GM18502 (cell line): ENCODE measurements at regions not wholly inside any gene's neighbourhood (a gene's known extent, or its start where the extent isn't known, plus 50 kb on each side); places are given as distances from the start of the nearest gene placed in this dataset.
"Not testable (repeated sequence)": the region's sequence is repeated elsewhere in the genome, so short reads cannot be mapped to it uniquely, and the experiment has no call there.

Experiments used
- ATAC-seq: cut with Tn5 transposase; IDR thresholded peaks from one replicate; pipeline ENCODE4 v1.9.1; 2021; ENCODE audit warnings: mild to moderate bottlenecking; ENCODE audit not compliant: unreplicated experiment, poor library complexity

DNA sequence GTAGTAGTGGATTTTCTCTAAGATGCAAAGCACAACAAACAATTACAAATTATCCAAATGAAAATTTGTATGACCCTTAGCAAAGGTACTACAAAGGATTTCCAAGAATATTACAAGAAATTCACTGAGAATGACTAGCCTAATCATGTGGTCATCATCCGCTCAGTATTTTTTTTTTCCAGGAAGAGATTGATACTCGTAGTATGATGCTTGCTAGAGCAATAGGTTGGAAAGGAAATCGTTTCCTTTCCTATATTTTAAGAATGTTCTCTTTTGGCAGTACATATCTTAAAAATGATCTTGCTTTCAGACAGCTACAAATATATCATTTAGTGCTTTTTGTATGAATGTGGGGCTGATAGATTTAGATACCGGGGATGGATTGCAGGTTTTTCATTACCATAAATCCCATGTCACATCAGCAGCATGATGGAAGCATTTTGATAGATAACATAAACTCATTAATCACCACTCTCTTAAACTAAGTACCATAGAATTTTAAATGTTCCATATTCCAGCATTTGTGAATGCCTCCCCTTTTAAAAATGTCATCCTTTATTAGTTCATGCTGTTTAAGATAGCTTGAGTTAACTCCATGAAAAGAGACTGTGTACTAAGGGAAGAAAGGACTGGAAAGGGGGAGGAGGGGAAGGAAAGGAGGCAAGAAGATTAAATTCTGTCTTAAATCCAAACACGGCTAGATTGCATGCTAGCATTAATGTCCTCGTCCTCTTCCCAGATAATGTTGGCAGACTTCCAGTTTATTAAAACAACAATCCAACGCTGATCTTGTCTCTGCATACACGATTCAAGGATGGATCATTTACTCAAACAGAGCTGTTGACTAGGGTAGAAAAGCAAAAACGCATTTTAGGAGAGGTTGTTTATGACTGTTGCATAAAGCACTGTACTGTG is 311.7 kb upstream of the ZNF608 start:
- no peak for ATAC-seq

DNA sequence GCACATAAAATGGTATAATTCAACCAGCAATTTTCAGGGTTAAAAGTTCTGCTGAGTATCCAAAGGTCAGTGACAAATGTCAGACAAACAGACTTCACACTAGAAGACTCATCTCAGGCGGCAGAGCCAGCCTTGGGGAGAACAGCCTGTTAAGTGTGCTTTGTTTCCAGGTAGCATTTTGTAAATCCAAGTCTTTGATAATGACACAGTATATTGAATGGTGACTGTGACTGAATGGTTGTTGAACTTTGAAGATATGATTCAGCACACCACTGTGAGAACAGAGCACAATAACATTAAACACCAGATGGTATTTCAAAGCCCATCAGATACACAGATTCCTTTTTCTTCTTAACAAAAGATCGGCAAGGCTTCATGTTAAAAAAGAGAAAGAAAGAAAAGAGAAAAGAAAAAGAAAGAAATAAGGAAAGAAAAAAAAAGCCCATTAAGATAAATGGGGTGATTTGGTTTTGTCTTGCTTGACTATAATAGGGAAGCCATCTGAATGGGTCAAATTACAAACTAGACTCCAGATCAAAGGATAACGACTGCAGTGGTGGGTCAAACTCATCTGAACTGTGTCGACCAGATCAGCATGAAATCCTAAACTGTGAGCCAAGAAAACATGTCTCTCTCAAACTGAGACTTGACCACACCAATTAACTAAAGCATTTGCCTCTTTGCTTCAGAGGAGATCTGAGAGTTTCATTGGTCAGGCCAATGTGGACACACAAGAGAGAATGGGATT is 313.0 kb upstream of the ZNF608 start:
- ATAC-seq, result no peak

GRCh38 chr5:125061726-125062125 is 315.3 kb upstream of the ZNF608 start:
- no peak for ATAC-seq

DNA sequence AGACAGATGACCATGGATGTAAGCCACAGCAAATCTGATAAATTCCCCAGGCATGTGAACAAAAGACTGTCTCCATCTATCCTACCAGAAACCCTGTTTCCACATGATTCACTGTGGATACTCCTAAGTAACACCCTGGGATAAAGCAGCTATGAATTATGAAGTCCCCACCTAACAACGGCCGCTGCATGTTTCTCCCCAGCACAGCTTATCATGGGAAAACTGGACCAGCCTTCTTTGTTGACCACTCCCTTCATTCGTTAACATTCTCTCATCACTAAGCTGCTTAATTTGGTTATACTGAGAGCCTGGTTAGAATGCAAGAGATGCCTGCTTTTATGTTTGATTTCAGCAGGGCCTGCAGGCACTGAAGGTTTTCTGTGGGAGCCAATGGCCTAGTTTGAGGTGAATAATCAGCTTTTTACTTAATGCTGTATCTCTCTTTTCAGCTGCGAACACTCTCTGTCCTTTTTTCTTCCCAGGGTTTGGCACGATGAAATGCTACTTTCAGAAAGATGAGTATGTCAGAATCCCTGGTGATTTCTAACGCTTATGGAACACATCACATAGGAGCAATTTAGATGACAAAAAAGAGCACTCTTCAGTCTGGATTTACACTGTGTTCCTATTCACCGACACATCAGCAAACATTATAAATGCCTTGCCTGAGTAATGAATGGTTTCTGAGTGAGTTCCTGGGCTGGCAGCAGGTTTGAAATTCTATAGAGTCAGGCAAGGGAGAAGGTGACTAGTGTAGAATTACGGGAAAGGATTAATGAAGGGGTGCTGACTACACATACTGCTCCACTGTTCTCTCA is 318.4 kb upstream of the ZNF608 start:
- no peak for ATAC-seq

- no peak for ATAC-seq
Measured at GRCh38 chr5:125065741-125066140, 319.3 kb upstream of the ZNF608 start.

- no peak for ATAC-seq
Measured at GRCh38 chr5:125070961-125071360, 324.5 kb upstream of the ZNF608 start.

GRCh38 chr5:125073090-125073489 is 326.7 kb upstream of the ZNF608 start:
- ATAC-seq, result no peak

- ATAC-seq, result no peak
Measured at GRCh38 chr5:125075567-125075966, 329.1 kb upstream of the ZNF608 start.

GRCh38 chr5:125079028-125079427 is 332.6 kb upstream of the ZNF608 start:
- not testable (repeated sequence) for ATAC-seq

GRCh38 chr5:125081101-125081500 is 334.7 kb upstream of the ZNF608 start:
- no peak for ATAC-seq

DNA sequence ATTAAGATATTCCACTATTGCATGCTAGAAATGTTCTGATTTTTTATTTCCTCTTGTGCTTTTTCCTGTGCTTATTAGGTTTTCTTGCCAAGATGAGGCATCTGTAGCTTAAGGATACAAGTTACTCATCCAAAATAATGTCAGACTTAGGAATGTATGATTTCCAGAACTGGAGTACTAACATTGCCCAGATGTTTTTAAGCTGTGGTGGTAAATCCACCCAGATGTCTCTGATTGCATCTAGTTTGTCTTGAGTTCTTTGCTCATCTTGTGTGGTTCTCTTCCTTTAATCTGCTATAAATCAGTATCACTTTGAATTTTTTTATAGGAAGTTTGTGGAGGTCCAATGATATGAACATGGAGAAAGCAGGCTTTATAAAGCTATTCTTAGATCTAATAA is 337.5 kb upstream of the ZNF608 start:
- ATAC-seq, result no peak

DNA sequence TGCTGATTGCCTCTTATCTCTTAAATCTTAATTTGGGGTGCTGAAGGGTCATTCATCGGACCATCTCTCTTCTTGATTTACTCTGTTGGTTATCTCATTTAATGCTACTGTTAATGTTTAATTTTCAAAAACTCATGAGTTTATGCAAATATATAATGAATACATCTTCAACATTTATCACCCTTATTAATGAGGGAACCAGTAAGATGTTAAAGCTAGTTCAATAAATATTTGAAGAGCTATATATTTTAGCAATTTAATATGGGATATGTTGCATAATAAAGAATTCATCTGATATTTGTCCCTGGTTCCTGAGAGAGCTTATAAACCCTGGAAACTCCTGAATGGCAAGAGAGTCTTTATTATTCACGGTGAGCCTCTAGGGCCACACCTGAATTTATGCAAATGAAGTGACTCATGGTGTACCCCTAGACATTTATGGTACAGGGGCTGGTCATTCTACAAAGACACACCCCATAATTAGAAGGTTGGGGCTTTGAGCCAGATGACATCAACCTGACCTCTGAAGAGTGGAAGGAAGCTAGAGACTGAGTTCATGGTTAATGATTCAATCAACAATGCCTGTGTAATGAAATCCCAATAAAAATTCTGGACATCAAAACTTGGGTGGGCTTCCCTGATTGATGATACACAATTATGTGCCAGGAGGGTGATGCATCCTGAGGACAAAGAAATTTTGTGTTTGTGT is 339.5 kb upstream of the ZNF608 start:
- ATAC-seq, result no peak

DNA sequence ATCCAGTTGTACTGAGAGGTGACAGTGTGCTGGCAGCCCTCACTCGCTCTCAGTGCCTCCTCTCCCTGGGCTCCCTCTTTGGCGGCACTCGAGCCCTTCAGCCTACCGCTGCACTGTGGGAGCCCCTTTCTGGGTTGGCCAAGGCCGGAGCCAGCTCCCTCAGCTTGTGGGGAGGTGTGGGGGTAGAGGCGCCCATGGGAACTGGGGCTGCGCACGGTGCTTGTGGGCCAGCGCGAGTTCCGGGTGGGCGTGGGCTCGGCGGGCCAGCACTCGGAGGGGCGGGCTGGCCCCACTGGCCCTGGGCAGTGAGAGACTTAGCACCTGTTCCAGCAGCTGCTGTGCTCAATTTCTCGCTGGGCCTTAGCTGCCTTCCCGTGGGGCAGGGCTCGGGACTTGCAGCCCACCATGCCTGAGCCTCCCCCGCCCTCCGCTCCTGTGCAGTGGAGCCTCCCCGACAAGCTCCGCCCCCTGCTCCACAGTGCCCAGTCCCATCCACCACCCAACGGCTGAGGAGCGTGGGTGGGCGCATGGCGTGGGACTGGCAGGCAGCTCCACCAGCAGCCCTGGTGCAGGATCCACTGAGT is 342.2 kb upstream of the ZNF608 start:
- ATAC-seq, result no peak

DNA sequence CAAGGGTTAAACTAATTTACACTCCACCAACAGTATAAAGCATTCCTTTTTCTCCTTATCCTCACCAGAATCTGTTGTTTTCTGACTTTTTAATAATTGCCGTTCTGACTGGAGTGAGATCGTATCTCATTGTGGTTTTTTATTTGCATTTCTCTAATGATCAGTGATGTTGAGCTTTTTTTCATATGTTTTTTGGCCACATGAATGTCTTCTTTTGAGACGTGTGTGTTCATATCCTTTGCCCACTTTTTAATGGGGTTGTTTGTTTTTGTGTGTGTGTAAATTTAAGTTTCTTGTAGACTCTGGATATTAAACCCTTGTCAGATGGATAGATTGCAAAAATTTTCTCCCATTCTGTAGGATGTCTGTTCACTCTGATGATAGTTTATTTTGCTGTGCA is 345.7 kb upstream of the ZNF608 start:
- not testable (repeated sequence) for ATAC-seq

DNA sequence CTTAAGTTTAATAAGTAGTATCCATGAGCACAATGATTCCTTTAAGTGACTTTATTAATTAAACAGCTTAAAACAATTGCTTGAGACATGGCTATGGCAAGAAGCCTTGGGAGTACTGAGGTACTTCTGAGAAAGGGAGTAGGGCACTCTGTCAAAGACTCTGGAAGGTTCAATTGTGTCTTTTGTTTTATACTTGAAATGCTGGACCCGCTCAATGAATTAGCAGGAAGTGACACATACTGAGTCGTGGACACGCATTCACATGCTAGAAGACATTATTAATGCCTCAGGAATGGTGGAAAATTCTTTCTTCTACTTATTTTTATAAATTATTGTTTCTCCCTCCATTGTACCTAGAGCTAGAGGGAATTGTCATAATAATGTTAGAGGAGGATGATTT is 347.3 kb upstream of the ZNF608 start:
- ATAC-seq, result no peak

- no peak for ATAC-seq
Measured at GRCh38 chr5:125100342-125100741, 353.9 kb upstream of the ZNF608 start.

DNA sequence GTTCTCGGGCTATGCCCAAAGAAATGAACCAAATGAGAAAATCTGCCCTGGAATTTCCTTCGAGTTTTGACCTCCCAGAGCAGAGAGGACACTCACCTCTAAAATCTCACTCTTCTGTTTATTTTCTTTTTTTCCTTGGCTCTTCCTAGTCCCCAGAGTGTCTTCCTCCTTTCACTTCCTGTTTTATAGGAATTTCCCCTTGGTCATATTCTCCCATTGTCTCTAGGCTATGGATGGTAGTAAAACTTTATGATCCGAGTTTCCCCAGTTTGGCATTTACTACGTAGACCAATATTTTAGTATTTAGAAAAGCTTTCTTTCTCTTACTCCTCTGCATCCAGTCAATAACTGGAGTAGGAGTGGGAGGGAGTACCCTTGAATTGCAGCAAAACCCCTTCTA is 354.5 kb upstream of the ZNF608 start:
- no peak for ATAC-seq

DNA sequence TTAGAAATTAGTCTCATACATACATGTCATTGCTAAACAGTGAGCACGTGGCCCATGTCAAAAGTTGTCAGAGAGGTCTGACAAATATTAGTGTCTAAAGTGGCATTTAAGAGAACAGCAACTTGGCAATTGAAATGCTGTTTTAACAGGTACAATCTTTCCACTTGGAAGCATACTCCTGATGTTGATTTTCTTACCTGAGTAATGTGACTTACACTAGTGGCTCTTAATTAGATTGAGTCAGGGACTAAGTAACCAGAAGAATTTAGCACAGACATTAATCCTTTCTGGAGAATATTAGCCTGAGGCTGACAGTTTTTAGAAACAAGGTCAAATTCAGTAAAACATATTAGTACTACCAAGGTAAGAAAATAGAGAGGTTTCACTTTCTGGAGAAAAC is 357.0 kb upstream of the ZNF608 start:
- ATAC-seq, result no peak

- no peak for ATAC-seq
Measured at GRCh38 chr5:125106271-125106670, 359.8 kb upstream of the ZNF608 start.

DNA sequence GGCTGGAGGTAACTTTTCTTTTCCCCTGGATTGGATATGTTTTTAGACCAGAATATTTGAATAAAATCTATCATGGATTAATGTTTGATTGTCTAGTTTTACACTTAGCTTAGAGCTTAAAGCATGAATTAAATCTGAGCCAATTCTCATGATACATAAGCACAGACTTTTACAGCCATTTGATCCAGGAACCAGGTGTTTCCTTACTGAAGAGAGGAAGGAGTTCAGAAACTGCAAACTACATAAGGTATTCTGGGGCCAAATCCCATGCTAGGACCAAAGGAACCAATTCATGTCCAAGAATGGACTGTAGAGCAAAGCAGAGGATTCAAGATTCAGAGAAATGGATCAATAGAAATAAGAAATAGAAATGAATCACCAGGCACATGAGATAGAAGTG is 360.4 kb upstream of the ZNF608 start:
- ATAC-seq, result no peak
